HEK293T (cell line): ENCODE measurements at regions not wholly inside any gene's neighbourhood (a gene's known extent, or its start where the extent isn't known, plus 50 kb on each side); places are given as distances from the start of the nearest gene placed in this dataset.
A peak's percentile ranks its signal among the peaks of the same experiment; 100 is the strongest.

Experiments
- CTCF ChIA-PET: fragments of 350-600 bp; formaldehyde crosslinking; extraction: SDS; loops from one replicate; lab custom pipeline; 2021; ENCODE audit warnings: antibody characterized with exemption, inconsistent platforms; lab: Yijun Ruan, JAX
- POLR2A ChIA-PET: fragments of 350-600 bp; formaldehyde crosslinking; extraction: SDS; loops from one replicate; lab custom pipeline; 2020; ENCODE audit warnings: antibody characterized with exemption, inconsistent platforms; lab: Yijun Ruan, JAX
- DNase-seq: peaks from one replicate; pipeline ENCODE4 v3.0.0; 2012; ENCODE audit warnings: mixed read lengths; ENCODE audit errors: extremely low spot score
- ARNT ChIP-seq: fragments of 450-650 bp; IDR thresholded peaks from 2 replicates; pipeline ENCODE4 v1.6.1; 2017; ENCODE audit warnings: mild to moderate bottlenecking
- BHLHE40 ChIP-seq: fragments of 450-650 bp; IDR thresholded peaks from 2 replicates; pipeline ENCODE4 v1.6.1; 2016; ENCODE audit warnings: mild to moderate bottlenecking, moderate library complexity, borderline replicate concordance
- CTBP1 ChIP-seq: fragments of 450-650 bp; IDR thresholded peaks from 2 replicates; pipeline ENCODE4 v1.6.1; 2016; ENCODE audit warnings: borderline replicate concordance
- ELF4 ChIP-seq: fragments of 450-650 bp; IDR thresholded peaks from 2 replicates; pipeline ENCODE4 v1.6.1; 2017; ENCODE audit warnings: antibody characterized with exemption
- FOXA1 ChIP-seq: fragments of 450-650 bp; IDR thresholded peaks from 2 replicates; pipeline ENCODE4 v1.6.1; 2016; ENCODE audit warnings: mild to moderate bottlenecking
- FOXK2 ChIP-seq: fragments of 450-650 bp; IDR thresholded peaks from 2 replicates; pipeline ENCODE4 v1.6.1; 2016; ENCODE audit warnings: mild to moderate bottlenecking
- FOXM1 ChIP-seq: fragments of 450-650 bp; IDR thresholded peaks from 2 replicates; pipeline ENCODE4 v1.6.1; 2017; ENCODE audit warnings: mild to moderate bottlenecking, borderline replicate concordance
- HDGF ChIP-seq: fragments of 450-650 bp; IDR thresholded peaks from 2 replicates; pipeline ENCODE4 v1.6.1; 2017; ENCODE audit warnings: antibody characterized with exemption, borderline replicate concordance
- L3MBTL2 ChIP-seq: fragments of 450-650 bp; conservative IDR thresholded peaks from 2 replicates; pipeline ENCODE4 v1.6.1; 2016; ENCODE audit warnings: mild to moderate bottlenecking
- LEF1 ChIP-seq: fragments of 450-650 bp; IDR thresholded peaks from 2 replicates; pipeline ENCODE4 v1.6.1; 2017; ENCODE audit warnings: mild to moderate bottlenecking, borderline replicate concordance
- NFRKB ChIP-seq: fragments of 450-650 bp; IDR thresholded peaks from 2 replicates; pipeline ENCODE4 v1.6.1; 2016; ENCODE audit warnings: mild to moderate bottlenecking, moderate library complexity
- PKNOX1 ChIP-seq: fragments of 450-650 bp; IDR thresholded peaks from 2 replicates; pipeline ENCODE4 v1.6.1; 2016
- SP1 ChIP-seq: fragments of 450-650 bp; IDR thresholded peaks from 2 replicates; pipeline ENCODE4 v1.6.1; 2017
- SUZ12 ChIP-seq: fragments of 450-650 bp; IDR thresholded peaks from 2 replicates; pipeline ENCODE4 v1.6.1; 2016; ENCODE audit warnings: mild to moderate bottlenecking
- TARDBP ChIP-seq: fragments of 450-650 bp; IDR thresholded peaks from 2 replicates; pipeline ENCODE4 v1.6.1; 2016
- ZNF384 ChIP-seq: fragments of 450-650 bp; IDR thresholded peaks from 2 replicates; pipeline ENCODE4 v1.6.1; 2016

- no peak for DNase-seq
- TF ChIP-seq PKNOX1 (no peak), ZNF384 (no peak), FOXA1 (no peak), L3MBTL2 (no peak), HDGF (no peak), LEF1 (no peak), TARDBP (no peak), FOXM1 (no peak), CTBP1 (no peak), ELF4 (no peak), FOXK2 (no peak), SUZ12 (no peak)
- CTCF ChIA-PET = interaction anchor here (0.9 kb wide), 1 partner anchor 24 kb away, joined by 4 read pairs; no protein-coding TSS in a partner anchor
These were observed 71.7 kb upstream of the HGFAC start for GRCh38 chr4:3369781-3370674.

GRCh38 chr4:3371033-3372001, 70.5 kb upstream of the HGFAC start:
- POLR2A ChIA-PET = interaction anchor here (1.5 kb wide), 1 partner anchor 16 kb away, joined by 3 read pairs; no protein-coding TSS in a partner anchor
- CTCF ChIA-PET = interaction anchor here (0.9 kb wide), 1 partner anchor 25 kb away, joined by 4 read pairs; no protein-coding TSS in a partner anchor
- TF ChIP-seq TARDBP = no peak
- TF ChIP-seq FOXM1 = no peak
- DNase-seq = peak; percentile 14

More at GRCh38 chr4:3369781-3370674, 71.7 kb upstream of the HGFAC start:
- POLR2A ChIA-PET = interaction anchor here (0.9 to 1.1 kb wide), 3 partner anchors 18 to 24 kb away, joined by 3 read pairs; no protein-coding TSS in a partner anchor

- ChIA-PET CTCF (no interaction called here), POLR2A (interaction anchor here (1.5 kb wide), 1 partner anchor 15 kb away, joined by 3 read pairs; no protein-coding TSS in a partner anchor)
- TF ChIP-seq TARDBP = no peak
- no peak for TF ChIP-seq NFRKB
- TF ChIP-seq FOXM1 = no peak
- no peak for TF ChIP-seq ARNT
- no peak for TF ChIP-seq FOXK2
- TF ChIP-seq FOXA1 = no peak
- no peak for TF ChIP-seq BHLHE40
- no peak for TF ChIP-seq ZNF384
- no peak for TF ChIP-seq SUZ12
- TF ChIP-seq HDGF = no peak
- TF ChIP-seq CTBP1 = no peak
- no peak for TF ChIP-seq SP1
- no peak for TF ChIP-seq ELF4
- no peak for TF ChIP-seq PKNOX1
- DNase-seq = no peak
These were observed 69.4 kb upstream of the HGFAC start for GRCh38 chr4:3372264-3372932.

DNA sequence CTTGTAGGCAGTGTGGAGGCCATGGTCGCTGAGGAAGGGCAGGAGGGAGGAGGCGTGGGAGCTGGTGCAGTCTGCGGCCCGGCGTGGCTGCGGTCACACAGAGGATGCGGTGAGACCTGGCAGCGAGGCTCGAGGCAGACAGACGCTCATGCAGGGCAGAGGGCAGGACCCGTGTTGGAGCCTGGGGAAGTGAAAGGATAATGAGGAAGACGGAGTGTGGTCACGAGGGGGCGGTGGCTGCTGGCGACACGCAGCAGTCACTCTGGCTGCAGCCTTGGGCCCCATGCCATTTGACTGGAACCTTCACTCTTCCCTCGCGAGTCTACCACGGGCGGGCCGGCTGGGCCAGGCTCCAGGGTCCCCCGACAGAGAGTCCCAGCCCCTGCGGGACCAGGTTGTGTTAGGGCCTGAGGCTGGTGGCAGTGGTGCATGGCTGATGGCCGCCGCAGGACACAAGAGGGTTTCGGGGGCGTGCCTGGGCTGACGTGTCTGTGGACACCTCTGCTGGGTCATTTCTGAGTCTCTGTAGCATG, 68.8 kb upstream of the HGFAC start:
- ChIA-PET POLR2A (no interaction called here), CTCF (no interaction called here)
- TF ChIP-seq SP1 = no peak
- TF ChIP-seq ELF4 = no peak
- no peak for TF ChIP-seq L3MBTL2
- no peak for TF ChIP-seq ARNT
- TF ChIP-seq FOXA1 = no peak
- DNase-seq = no peak

DNA sequence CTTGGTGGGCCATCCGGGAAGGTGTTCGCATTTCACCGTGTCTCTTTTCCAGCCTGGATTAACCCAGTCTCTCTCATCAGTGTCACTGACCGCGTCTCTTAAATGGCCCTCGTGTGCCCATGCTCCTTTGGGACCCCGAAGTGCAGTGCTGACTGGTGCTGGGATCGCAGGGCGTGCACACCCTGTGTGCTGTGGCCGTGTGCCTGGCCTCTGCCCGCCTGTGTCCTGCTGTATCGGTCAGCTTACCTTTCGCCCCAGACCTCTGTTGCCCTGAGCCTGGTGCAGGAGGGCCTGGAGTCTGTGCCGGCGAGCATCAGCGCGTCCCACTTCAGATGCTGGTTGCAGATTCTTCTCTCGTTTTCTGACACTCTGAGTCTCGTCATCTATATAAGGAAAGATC, 68.3 kb upstream of the HGFAC start:
- CTCF ChIA-PET = no interaction called here
- POLR2A ChIA-PET = no interaction called here

DNA sequence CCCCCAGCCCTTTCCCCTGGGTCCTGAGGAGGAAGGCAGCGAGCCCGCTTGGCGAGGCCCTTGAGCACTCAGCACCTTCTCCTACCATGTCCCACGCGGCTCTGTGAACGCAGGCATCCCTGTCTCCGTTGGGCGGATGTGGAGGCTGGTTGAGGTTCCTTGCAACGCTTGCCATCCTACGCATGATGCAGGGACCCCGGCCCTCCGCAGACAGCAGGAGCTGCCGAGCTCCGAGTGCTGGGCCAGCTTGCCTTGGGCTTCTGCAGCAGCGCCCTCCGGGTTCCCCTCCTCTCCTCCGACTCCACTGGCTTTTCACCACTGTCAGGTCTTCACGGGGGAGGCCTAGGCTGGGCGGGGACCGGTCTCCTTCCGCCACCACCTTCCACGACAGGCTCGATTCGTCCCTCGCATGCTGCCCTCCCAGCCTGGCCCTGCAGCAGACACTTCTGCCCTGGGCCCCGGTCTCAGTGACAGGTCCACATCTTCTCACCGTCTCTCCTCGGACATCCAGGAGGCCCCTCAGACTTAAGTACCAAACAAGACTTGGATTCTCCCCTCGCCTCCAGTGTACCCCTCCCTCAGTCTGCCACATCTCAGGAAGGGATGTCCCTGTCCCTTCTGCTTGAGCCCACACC, 67.6 kb upstream of the HGFAC start:
- TF ChIP-seq ELF4 = no peak
- no peak for TF ChIP-seq PKNOX1
- TF ChIP-seq FOXA1 = no peak
- no peak for TF ChIP-seq L3MBTL2
- TF ChIP-seq ZNF384 = no peak
- no peak for TF ChIP-seq SUZ12
- no peak for TF ChIP-seq BHLHE40
- TF ChIP-seq HDGF = no peak
- no peak for TF ChIP-seq ARNT
- no peak for TF ChIP-seq FOXM1
- no peak for TF ChIP-seq SP1
- TF ChIP-seq CTBP1 = no peak
- POLR2A ChIA-PET = no interaction called here
- DNase-seq = no peak
- CTCF ChIA-PET = no interaction called here

More for the DNA sequence above, 68.3 kb upstream of the HGFAC start:
- TF ChIP-seq NFRKB = no peak
- no peak for TF ChIP-seq FOXM1
- no peak for TF ChIP-seq ELF4
- no peak for DNase-seq
